Astrocyte of the cerebellum (primary cell): ENCODE measurements at regions not wholly inside any gene's neighbourhood (a gene's known extent, or its start where the extent isn't known, plus 50 kb on each side); places are given as distances from the start of the nearest gene placed in this dataset.
"Not testable (repeated sequence)": the region's sequence is repeated elsewhere in the genome, so short reads cannot be mapped to it uniquely, and the experiment has no call there.

Experiments
- DNase-seq: peaks from one replicate; pipeline ENCODE4 v3.0.0-alpha.2; 2011; ENCODE audit warnings: low read depth
- H3K4me3 ChIP-seq: 2 replicates; pipeline ENCODE4 v1.5.1; 2011; ENCODE audit warnings: mild to moderate bottlenecking, low read depth, low read length, moderate library complexity
- in situ Hi-C: cut with HindIII; loops from 2 replicates; pipeline ENCODE4 v1.10.0; 2017; ENCODE audit warnings: low sequenced_read_pairs
- TF ChIP-seq, protein P1 (sequence below): IDR thresholded peaks from 2 replicates; pipeline ENCODE4 v1.5.1; 2012; ENCODE audit warnings: low read length, low read depth, moderate library complexity, mild to moderate bottlenecking; ENCODE audit errors: missing control alignments

DNA sequence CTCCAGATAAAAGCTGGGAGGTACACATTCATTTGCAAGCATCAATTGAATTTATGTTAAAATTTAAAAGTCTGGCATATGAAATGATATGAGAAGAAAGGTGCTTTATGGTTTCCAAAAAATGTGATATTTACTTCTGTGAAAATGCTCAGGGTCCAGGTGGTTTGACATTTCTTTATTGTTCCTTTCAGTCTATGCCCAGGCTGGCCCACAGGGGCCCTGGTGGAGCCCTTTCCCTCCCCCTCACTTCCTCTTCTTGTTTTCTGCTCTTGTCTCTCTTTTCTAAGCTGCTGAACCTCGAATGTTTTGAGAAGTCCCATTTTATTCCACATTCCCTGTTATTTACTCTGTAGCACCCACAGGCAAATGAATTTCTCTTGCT is 127.8 kb downstream of the HS3ST3B1 start:
- in situ Hi-C loops: no loop called here

DNA sequence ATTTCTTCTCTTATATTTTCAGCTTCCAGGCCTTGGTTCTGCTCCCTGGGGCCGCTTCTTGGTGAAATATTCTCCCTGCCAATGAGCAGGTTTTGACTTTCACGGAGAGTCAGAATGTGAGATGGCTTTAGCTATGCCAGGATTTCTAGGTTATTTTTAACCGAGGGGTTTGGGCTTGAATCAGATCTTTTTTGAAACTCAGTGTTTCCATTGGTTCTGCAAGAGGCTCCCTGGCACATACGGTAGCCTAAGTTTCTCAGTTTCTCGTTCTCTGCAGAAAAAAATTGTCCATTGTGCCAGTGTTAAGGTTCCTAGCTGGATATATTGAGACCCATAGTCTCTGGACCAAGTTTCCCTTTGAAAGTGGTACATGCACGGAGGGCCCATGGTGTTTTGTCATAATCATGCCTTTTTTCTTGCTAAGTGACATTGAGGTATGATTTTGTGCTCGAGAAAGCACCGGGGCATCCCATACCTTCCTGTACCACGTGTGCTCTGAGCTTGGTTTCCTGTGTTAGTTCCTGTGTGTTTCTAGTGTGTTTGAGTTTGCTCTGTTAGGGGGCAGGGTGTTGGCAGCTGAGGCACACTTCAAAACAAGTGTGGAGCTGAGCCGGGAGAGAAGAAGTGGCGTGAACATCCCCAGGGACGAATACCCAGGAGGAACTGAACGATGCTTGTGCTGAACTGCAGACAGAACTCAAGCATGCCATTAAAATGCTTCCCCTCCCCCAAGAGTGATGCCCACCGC is 127.2 kb downstream of the HS3ST3B1 start:
- no peak overlapping the region for H3K4me3 ChIP-seq
- in situ Hi-C loops: no loop called here
- no peak for DNase-seq
- TF ChIP-seq, protein P1, sequence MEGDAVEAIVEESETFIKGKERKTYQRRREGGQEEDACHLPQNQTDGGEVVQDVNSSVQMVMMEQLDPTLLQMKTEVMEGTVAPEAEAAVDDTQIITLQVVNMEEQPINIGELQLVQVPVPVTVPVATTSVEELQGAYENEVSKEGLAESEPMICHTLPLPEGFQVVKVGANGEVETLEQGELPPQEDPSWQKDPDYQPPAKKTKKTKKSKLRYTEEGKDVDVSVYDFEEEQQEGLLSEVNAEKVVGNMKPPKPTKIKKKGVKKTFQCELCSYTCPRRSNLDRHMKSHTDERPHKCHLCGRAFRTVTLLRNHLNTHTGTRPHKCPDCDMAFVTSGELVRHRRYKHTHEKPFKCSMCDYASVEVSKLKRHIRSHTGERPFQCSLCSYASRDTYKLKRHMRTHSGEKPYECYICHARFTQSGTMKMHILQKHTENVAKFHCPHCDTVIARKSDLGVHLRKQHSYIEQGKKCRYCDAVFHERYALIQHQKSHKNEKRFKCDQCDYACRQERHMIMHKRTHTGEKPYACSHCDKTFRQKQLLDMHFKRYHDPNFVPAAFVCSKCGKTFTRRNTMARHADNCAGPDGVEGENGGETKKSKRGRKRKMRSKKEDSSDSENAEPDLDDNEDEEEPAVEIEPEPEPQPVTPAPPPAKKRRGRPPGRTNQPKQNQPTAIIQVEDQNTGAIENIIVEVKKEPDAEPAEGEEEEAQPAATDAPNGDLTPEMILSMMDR: no peak

More for the DNA sequence above, 127.8 kb downstream of the HS3ST3B1 start:
- TF ChIP-seq, protein P1: no peak
- no peak overlapping the region for H3K4me3 ChIP-seq
- no peak for DNase-seq

DNA sequence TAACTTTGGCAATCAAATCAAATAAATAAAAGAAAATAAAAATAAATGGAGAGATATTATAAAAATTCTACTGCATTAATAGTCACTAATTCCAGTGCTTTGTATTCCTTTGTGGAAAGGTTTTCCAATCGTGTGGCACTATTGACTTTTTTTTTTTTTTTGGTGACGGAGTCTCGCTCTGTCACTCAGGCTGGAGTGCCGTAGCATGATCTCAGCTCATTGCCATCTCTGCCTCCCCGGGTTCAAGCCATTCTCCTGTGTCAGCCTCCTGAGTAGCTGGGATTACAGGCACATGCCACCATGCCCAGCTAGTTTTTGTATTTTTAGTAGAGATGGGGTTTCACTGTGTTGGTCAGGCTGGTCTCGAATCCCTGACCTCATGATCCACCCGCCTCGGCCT is 122.3 kb downstream of the HS3ST3B1 start:
- in situ Hi-C loops, H3K4me3 ChIP-seq, DNase-seq: not testable (repeated sequence)

DNA sequence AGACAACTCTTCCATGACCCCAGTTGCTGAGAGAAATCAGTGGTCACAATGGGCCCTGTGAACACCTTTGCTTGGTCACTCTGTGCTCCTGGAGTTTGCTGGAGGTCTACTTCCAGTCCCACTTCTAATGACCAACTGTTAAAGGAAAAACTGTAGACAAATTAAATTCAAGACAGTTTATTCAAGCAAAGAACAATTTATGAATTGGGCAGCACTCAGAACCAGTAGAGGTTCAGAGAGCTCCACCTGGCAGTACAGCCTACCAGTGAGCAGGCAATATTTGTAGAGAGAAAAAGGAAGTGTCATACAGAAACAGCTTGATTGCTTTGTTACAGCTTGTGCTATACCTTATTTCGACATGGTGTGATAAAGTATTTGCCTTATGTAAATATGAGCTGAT is 116.5 kb downstream of the HS3ST3B1 start:
- no peak overlapping the region for H3K4me3 ChIP-seq
- in situ Hi-C loops: no loop called here
- DNase-seq: no peak
- TF ChIP-seq, protein P1: no peak

DNA sequence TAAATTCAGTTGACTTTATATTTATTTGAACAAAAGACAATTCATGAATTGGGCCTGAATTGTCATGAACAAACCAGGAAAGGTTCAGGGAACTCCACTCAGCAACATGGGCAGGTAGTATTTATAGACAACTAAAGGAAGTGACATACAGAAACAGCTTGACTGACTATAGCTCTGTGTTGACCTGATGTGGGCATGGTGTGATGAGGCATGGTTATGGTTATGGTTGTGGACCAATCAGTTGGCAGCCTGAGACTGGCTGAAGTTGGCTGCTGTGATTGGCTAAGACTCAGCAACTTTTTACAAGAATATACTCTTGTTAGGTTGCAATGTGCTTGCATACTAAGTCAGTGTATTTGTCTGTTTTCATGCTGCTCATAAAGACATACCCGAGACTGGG is 108.4 kb downstream of the HS3ST3B1 start:
- in situ Hi-C loops: loop anchor here (5.0 kb wide), 1 partner anchor 92 kb away; no protein-coding TSS in a partner anchor
- DNase-seq: no peak
- no peak overlapping the region for H3K4me3 ChIP-seq
- TF ChIP-seq, protein P1: no peak

DNA sequence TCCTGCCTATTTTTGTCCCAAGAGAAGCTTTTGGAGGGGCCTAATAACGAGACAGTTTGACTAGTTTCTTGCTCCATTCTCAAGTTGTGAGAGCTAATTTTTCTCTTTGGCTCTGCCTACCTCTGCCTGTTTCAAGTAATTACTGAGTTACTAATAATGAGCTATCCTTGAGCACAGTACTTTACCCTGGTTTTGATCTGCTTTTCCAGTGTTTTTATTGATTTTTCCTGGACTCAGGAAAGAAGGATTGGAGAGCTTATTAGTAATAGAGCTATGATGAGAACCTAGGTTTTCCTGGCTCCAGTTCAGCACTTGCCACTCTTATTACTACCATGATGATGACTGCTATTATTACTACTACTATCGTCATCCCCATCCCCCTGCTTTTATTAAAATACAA is 106.7 kb downstream of the HS3ST3B1 start:
- in situ Hi-C loops: loop anchor here (5.0 kb wide), 1 partner anchor 90 kb away; no protein-coding TSS in a partner anchor
- no peak for DNase-seq
- TF ChIP-seq, protein P1: no peak
- no peak overlapping the region for H3K4me3 ChIP-seq

DNA sequence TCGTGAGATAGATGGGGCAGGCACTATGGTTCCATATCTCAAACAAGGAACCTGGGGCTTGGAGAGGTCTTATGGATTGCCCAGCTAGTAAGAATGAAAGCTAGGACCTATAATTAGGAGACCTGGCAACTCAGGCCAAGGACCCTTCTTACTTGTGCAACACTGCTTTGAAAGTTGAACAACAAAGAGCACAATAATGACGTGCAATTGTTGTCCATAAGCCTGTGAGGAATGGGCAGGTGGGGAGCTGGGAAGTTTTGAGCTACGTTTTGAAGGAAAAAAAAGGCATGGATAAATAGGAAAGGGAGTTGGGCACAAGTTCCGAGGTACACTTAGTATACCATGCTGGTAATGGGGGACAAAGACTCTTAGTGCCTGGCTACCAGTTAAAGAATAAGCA is 104.3 kb downstream of the HS3ST3B1 start:
- in situ Hi-C loops: loop anchor here (5.0 kb wide), 1 partner anchor 88 kb away; no protein-coding TSS in a partner anchor
- H3K4me3 ChIP-seq: no peak overlapping the region
- TF ChIP-seq, protein P1: no peak
- DNase-seq: no peak
